K562 (cell line): ENCODE measurements at regions not wholly inside any gene's neighbourhood (a gene's known extent, or its start where the extent isn't known, plus 50 kb on each side); places are given as distances from the start of the nearest gene placed in this dataset.

ENCODE experiments used
- ATAC-seq: fragments of 200-7000 bp; cut with Tn5 transposase; 3 replicates; pipeline ENCODE4 v1.9.1; 2020; ENCODE audit warnings: moderate library complexity
- BruUV-seq: library from RNA; stranded (reverse); fragments of 400-500 nt; replicated peaks from 2 replicates; lab custom pipeline; 2021; lab: Mats Ljungman, UMichigan
- CTCF ChIA-PET: fragments of 300-600 bp; formaldehyde crosslinking; extraction: SDS; loops from one replicate; lab custom pipeline; 2021; ENCODE audit warnings: low intra/inter-chr PET ratio; lab: Yijun Ruan, JAX
- POLR2A ChIA-PET: fragments of 300-600, 350-650 bp; sonication (Branson Sonifier 250); formaldehyde crosslinking; extraction: SDS; loops from one replicate; lab custom pipeline; 2021; ENCODE audit warnings: antibody characterized with exemption, inconsistent platforms; lab: Yijun Ruan, JAX
- DNase-seq, 4 experiments: peaks; one replicate each; pipeline versions ENCODE4 v3.0.0 to v3.0.0-alpha.2; 2011 to 2018; ENCODE audit warnings: low spot score in 3 of 4, mixed read lengths in 3 of 4; ENCODE audit errors: extremely low read depth in 1 of 4
- FAIRE-seq: peaks from 2 replicates; lab custom pipeline; 2011; peaks lifted over from hg19 to GRCh38; lab: Jason Lieb, UNC
- H2AFZ ChIP-seq: 2 replicates; pipeline ENCODE4 v1.6.0; 2011; ENCODE audit warnings: low read depth, low read length, control low read depth, inconsistent platforms
- H3K27ac ChIP-seq: fragments of 200-600 bp; 3 replicates; pipeline ENCODE4 v1.8.0; 2011; ENCODE audit warnings: low read depth, mild to moderate bottlenecking, control low read depth, inconsistent platforms, low read length, moderate library complexity, mixed read lengths; ENCODE audit errors: extremely low read depth
- H3K27me3 ChIP-seq, 2 experiments: fragments of 300-600 bp in 1 of 2; 2 replicates in 1 of 2; 3 replicates in 1 of 2; pipeline versions ENCODE4 v1.6.0 to v1.8.0; 2011; ENCODE audit warnings: inconsistent platforms in 2 of 2, low read length in 2 of 2, mild to moderate bottlenecking in 1 of 2, mixed read lengths in 1 of 2, moderate library complexity in 1 of 2; ENCODE audit not compliant: control insufficient read depth in 2 of 2, insufficient read depth in 2 of 2
- H3K36me3 ChIP-seq: fragments of 300-600 bp; 3 replicates; pipeline ENCODE4 v1.8.0; 2011; ENCODE audit warnings: mild to moderate bottlenecking, low read length, inconsistent platforms; ENCODE audit not compliant: control insufficient read depth, insufficient read depth
- H3K4me1 ChIP-seq, 2 experiments: fragments of 200-600 bp in 1 of 2; replicated peaks in 1 of 2; 2 replicates in 1 of 2; 3 replicates in 1 of 2; pipeline versions ENCODE4 v1.5.1 to v1.8.0; 2011; ENCODE audit warnings: inconsistent platforms in 2 of 2, low read length in 2 of 2, mild to moderate bottlenecking in 1 of 2, mixed read lengths in 1 of 2, moderate library complexity in 1 of 2; ENCODE audit not compliant: control insufficient read depth in 2 of 2, insufficient read depth in 2 of 2
- H3K4me2 ChIP-seq: 2 replicates; pipeline ENCODE4 v1.6.1; 2011; ENCODE audit warnings: low read length, control low read depth, inconsistent platforms, mixed read lengths; ENCODE audit not compliant: insufficient read depth
- H3K4me3 ChIP-seq: fragments of 200-600 bp; sonication (generic), shearing (Covaris generic); 2 replicates; pipeline ENCODE4 v1.5.1; 2016; ENCODE audit warnings: control low read depth, inconsistent platforms
- H3K79me2 ChIP-seq: fragments of 200-600 bp; 3 replicates; pipeline ENCODE4 v1.8.0; 2011; ENCODE audit warnings: low read length, inconsistent platforms; ENCODE audit not compliant: control insufficient read depth, insufficient read depth
- H3K9ac ChIP-seq, 2 experiments: 2 replicates each; pipeline versions ENCODE4 v1.6.0 to v1.6.1; 2011; ENCODE audit warnings: low read depth in 2 of 2, low read length in 2 of 2, control low read depth in 1 of 2, inconsistent platforms in 1 of 2, mild to moderate bottlenecking in 1 of 2, mixed read lengths in 1 of 2; ENCODE audit not compliant: insufficient read depth in 1 of 2
- H3K9me1 ChIP-seq: one replicate; pipeline ENCODE4 v1.6.0; 2011; ENCODE audit warnings: inconsistent platforms, mild to moderate bottlenecking, low read length, moderate library complexity; ENCODE audit not compliant: control insufficient read depth, insufficient read depth
- H3K9me3 ChIP-seq: replicated peaks from 2 replicates; pipeline ENCODE4 v1.5.1; 2011; ENCODE audit warnings: low read depth, low read length, inconsistent platforms; ENCODE audit not compliant: control insufficient read depth, insufficient read depth
- H4K20me1 ChIP-seq: replicated peaks from 2 replicates; pipeline ENCODE4 v1.6.1; 2011; ENCODE audit warnings: low read length, inconsistent platforms, mixed read lengths; ENCODE audit not compliant: control insufficient read depth, insufficient read depth
- ARHGAP35 ChIP-seq: fragments of 450-650 bp; IDR thresholded peaks from 2 replicates; pipeline ENCODE4 v1.6.1; 2018; ENCODE audit not compliant: partially characterized antibody
- ZNF3 ChIP-seq: fragments of 250-450 bp; sonication (Bioruptor Pico); IDR thresholded peaks from 2 replicates; pipeline ENCODE4 v1.5.0; 2021; ENCODE audit warnings: mild to moderate bottlenecking, moderate library complexity
- WGBS: fragments of 100-300 bp; shearing (Covaris generic); methylation state at CpG from one replicate; pipeline ENCODE4 v1.1.6; 2016; ENCODE audit warnings: low coverage, mixed read lengths; ENCODE audit not compliant: insufficient coverage; ENCODE audit errors: missing lambda C conversion rate; 5-methylcytosine and 5-hydroxymethylcytosine counted together
- in situ Hi-C: fragments of 300-500 bp; cut with MboI; formaldehyde crosslinking; loops from 4 replicates; pipeline ENCODE4 v1.15.0; 2018; ENCODE audit warnings: inconsistent platforms, mixed read lengths
- intact Hi-C: fragments of 100-400 bp; cut with micrococcal nuclease; formaldehyde crosslinking; loops from 2 replicates; pipeline ENCODE4 v1.14.2; 2022
- TF ChIP-seq, protein P1 (sequence below): sonication (generic); formaldehyde crosslinking; IDR thresholded peaks from 2 replicates; pipeline ENCODE4 v1.8.0; 2022; ENCODE audit warnings: mild to moderate bottlenecking, missing genetic modification reagents

DNA sequence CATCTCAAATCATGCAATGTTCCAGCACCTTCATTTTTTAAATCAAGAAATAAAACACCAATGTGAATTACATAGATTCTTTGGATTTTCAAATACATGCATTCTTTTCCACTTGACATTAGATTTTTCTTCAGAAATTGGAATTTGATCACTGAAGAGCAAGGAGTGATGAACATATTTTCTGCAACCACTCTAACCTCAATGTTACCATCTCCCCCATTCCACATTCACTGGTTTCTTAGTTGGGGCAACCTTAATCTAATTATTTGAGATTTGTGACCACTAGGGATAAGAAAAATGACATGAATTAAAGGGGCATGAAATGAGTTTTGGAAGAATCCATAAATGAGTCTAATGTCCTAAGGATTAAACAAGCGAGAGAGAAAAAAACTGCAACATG is 168.7 kb upstream of the NR5A2 start:
- intact Hi-C loops: no loop called here
- Histone ChIP-seq H3K9me3 (no peaks in the 10 kb centered on the region), H3K9ac (no peak overlapping the region), H3K27me3 (no peaks in the 10 kb centered on the region), H3K4me1 (no peaks in the 10 kb centered on the region)
- DNase-seq: no peak
- in situ Hi-C loops: no loop called here
- no peak for ATAC-seq
- TF ChIP-seq, protein P1, sequence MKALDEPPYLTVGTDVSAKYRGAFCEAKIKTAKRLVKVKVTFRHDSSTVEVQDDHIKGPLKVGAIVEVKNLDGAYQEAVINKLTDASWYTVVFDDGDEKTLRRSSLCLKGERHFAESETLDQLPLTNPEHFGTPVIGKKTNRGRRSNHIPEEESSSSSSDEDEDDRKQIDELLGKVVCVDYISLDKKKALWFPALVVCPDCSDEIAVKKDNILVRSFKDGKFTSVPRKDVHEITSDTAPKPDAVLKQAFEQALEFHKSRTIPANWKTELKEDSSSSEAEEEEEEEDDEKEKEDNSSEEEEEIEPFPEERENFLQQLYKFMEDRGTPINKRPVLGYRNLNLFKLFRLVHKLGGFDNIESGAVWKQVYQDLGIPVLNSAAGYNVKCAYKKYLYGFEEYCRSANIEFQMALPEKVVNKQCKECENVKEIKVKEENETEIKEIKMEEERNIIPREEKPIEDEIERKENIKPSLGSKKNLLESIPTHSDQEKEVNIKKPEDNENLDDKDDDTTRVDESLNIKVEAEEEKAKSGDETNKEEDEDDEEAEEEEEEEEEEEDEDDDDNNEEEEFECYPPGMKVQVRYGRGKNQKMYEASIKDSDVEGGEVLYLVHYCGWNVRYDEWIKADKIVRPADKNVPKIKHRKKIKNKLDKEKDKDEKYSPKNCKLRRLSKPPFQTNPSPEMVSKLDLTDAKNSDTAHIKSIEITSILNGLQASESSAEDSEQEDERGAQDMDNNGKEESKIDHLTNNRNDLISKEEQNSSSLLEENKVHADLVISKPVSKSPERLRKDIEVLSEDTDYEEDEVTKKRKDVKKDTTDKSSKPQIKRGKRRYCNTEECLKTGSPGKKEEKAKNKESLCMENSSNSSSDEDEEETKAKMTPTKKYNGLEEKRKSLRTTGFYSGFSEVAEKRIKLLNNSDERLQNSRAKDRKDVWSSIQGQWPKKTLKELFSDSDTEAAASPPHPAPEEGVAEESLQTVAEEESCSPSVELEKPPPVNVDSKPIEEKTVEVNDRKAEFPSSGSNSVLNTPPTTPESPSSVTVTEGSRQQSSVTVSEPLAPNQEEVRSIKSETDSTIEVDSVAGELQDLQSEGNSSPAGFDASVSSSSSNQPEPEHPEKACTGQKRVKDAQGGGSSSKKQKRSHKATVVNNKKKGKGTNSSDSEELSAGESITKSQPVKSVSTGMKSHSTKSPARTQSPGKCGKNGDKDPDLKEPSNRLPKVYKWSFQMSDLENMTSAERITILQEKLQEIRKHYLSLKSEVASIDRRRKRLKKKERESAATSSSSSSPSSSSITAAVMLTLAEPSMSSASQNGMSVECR: no peak
- TF ChIP-seq ARHGAP35 (no peak), ZNF3 (CRISPR knock-in tag) (no peak)
- TF ChIP-seq, all 486 proteins: peak for 0
- CTCF ChIA-PET: no interaction called here
- Histone ChIP-seq H4K20me1 (no peaks in the 10 kb centered on the region), H3K9me1 (no peaks in the 10 kb centered on the region), H3K79me2 (no peaks in the 10 kb centered on the region), H3K4me3 (no peak overlapping the region), H3K4me2 (no peak overlapping the region), H3K27ac (no peak overlapping the region), H3K36me3 (no peaks in the 10 kb centered on the region), H2AFZ (no peak overlapping the region)
- POLR2A ChIA-PET: interaction anchor here (0.7 kb wide), 1 partner anchor 1437 kb away, joined by 3 read pairs; no protein-coding TSS in a partner anchor
- FAIRE-seq: no peak
- BruUV-seq: no TSS peak
- 0% methylated on average over 1 of the region's 1 CpG for WGBS
